Islet of Langerhans (tissue), 1 donor: ENCODE measurements at regions not wholly inside any gene's neighbourhood (a gene's known extent, or its start where the extent isn't known, plus 50 kb on each side); places are given as distances from the start of the nearest gene placed in this dataset.

Source experiments
- FAIRE-seq: peaks from one replicate; lab custom pipeline; 2011; peaks lifted over from hg19 to GRCh38; lab: Jason Lieb, UNC

GRCh38 chr4:126701756-126702155 is 931.0 kb upstream of the INTU start:
- FAIRE-seq, result no peak

GRCh38 chr4:126702747-126703146 is 930.0 kb upstream of the INTU start:
- FAIRE-seq, result no peak

- FAIRE-seq, result no peak
These were observed 927.5 kb upstream of the INTU start for GRCh38 chr4:126705266-126705665.

- FAIRE-seq, result no peak
These were observed 924.0 kb upstream of the INTU start for GRCh38 chr4:126708716-126709115.

- FAIRE-seq, result no peak
These were observed 921.8 kb upstream of the INTU start for GRCh38 chr4:126710935-126711334.

GRCh38 chr4:126715067-126715466 is 917.7 kb upstream of the INTU start:
- no peak for FAIRE-seq

GRCh38 chr4:126715681-126716080 is 917.1 kb upstream of the INTU start:
- no peak for FAIRE-seq

- no peak for FAIRE-seq
These were observed 914.6 kb upstream of the INTU start for GRCh38 chr4:126718136-126718535.

- no peak for FAIRE-seq
These were observed 912.9 kb upstream of the INTU start for GRCh38 chr4:126719852-126720251.

GRCh38 chr4:126725906-126726305 is 906.9 kb upstream of the INTU start:
- no peak for FAIRE-seq

- FAIRE-seq, result no peak
These were observed 905.3 kb upstream of the INTU start for GRCh38 chr4:126727461-126727860.

- no peak for FAIRE-seq
These were observed 901.7 kb upstream of the INTU start for GRCh38 chr4:126731062-126731461.

- FAIRE-seq, result no peak
These were observed 899.5 kb upstream of the INTU start for GRCh38 chr4:126733301-126733700.

GRCh38 chr4:126734465-126734864 is 898.3 kb upstream of the INTU start:
- no peak for FAIRE-seq

- FAIRE-seq, result no peak
These were observed 897.2 kb upstream of the INTU start for GRCh38 chr4:126735294-126736132.

- FAIRE-seq, result no peak
These were observed 896.6 kb upstream of the INTU start for GRCh38 chr4:126736133-126736518.

- no peak for FAIRE-seq
These were observed 894.7 kb upstream of the INTU start for GRCh38 chr4:126737899-126738526.

GRCh38 chr4:126738527-126738923 is 894.2 kb upstream of the INTU start:
- no peak for FAIRE-seq

GRCh38 chr4:126738926-126739325 is 893.8 kb upstream of the INTU start:
- FAIRE-seq, result no peak

- no peak for FAIRE-seq
These were observed 892.1 kb upstream of the INTU start for GRCh38 chr4:126740687-126741086.

GRCh38 chr4:126742048-126742447 is 890.7 kb upstream of the INTU start:
- FAIRE-seq, result no peak

- FAIRE-seq, result no peak
These were observed 889.9 kb upstream of the INTU start for GRCh38 chr4:126742885-126743284.

GRCh38 chr4:126748736-126749135 is 884.0 kb upstream of the INTU start:
- no peak for FAIRE-seq

GRCh38 chr4:126750723-126751122 is 882.0 kb upstream of the INTU start:
- no peak for FAIRE-seq
